Sigmoid colon (tissue), 4 donors: ENCODE measurements at regions not wholly inside any gene's neighbourhood (a gene's known extent, or its start where the extent isn't known, plus 50 kb on each side); places are given as distances from the start of the nearest gene placed in this dataset.

Experiments used
- POLR2A ChIP-seq, 2 donors: fragments of 450-650 bp; IDR thresholded peaks; one replicate each; pipeline ENCODE4 v1.6.1; 2016; ENCODE audit warnings: antibody characterized with exemption in 2 of 2, mild to moderate bottlenecking in 2 of 2, moderate library complexity in 2 of 2
- POLR2AphosphoS5 ChIP-seq, 4 donors: sonication (generic); formaldehyde crosslinking; IDR thresholded peaks; one replicate each; pipeline ENCODE4 v1.6.1; 2017; ENCODE audit warnings: antibody characterized with exemption in 4 of 4
- TF ChIP-seq, protein P1 (sequence below), 4 experiments: fragments of 450-650 bp in 3 of 4; fragments of 200-600 bp in 1 of 4; IDR thresholded peaks; one replicate each; pipeline ENCODE4 v1.5.1; 2016 to 2019; ENCODE audit warnings: antibody characterized with exemption in 4 of 4, mild to moderate bottlenecking in 3 of 4, moderate library complexity in 2 of 4

DNA sequence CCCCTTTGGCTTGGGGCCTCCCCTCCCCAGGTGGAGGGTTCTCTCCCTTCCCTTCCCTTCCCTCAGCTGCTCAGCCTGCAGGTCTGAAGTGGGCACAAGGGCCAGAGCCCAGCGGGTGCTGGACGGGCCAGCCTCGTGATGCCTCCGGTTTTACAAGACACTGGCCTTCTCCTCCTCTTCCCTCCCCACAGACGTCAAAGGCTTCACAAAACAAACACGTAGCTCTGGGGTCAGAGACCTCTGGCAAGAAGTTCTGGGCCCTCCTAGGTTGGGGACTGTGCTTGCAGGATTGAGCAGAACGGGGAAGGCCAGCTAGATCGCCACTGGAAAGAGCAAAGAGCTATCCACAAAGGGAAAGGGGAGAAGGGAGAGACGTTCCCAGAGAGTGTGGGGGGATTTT lies 81.4 kb upstream of the TPM1 start:
- TF ChIP-seq, protein P1, sequence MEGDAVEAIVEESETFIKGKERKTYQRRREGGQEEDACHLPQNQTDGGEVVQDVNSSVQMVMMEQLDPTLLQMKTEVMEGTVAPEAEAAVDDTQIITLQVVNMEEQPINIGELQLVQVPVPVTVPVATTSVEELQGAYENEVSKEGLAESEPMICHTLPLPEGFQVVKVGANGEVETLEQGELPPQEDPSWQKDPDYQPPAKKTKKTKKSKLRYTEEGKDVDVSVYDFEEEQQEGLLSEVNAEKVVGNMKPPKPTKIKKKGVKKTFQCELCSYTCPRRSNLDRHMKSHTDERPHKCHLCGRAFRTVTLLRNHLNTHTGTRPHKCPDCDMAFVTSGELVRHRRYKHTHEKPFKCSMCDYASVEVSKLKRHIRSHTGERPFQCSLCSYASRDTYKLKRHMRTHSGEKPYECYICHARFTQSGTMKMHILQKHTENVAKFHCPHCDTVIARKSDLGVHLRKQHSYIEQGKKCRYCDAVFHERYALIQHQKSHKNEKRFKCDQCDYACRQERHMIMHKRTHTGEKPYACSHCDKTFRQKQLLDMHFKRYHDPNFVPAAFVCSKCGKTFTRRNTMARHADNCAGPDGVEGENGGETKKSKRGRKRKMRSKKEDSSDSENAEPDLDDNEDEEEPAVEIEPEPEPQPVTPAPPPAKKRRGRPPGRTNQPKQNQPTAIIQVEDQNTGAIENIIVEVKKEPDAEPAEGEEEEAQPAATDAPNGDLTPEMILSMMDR (IDR thresholded peaks at IDR 0.05), result no peak
- TF ChIP-seq POLR2A (IDR thresholded peaks at IDR 0.05) (no peak), POLR2AphosphoS5 (IDR thresholded peaks at IDR 0.05) (no peak)
